GM19023 (cell line): ENCODE measurements at regions not wholly inside any gene's neighbourhood (a gene's known extent, or its start where the extent isn't known, plus 50 kb on each side); places are given as distances from the start of the nearest gene placed in this dataset.

Experiments
- ATAC-seq: cut with Tn5 transposase; IDR thresholded peaks from one replicate; pipeline ENCODE4 v1.9.1; 2021; ENCODE audit warnings: mild to moderate bottlenecking, moderate library complexity; ENCODE audit not compliant: unreplicated experiment

DNA sequence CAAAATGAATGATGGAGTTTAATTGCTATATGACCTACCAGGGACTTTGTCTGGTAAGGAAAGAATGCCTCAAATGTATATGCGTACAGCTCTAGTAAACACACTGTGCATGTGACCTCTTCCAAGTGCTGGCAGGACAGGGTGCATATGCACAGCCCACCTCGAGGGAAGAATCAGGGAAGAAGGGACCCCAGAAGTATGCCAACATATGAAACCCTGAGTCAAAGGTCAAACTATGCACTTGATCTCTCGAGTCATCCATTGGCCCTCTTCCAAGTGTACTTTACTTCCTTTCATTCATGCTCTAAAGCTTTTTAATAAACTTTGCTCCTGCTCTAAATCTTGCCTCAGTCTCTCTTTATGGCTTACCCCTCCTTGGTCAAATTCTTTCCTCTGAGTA, 804.6 kb upstream of the COX7C start:
- ATAC-seq, result no peak

GRCh38 chr5:85814596-85814995, 803.1 kb upstream of the COX7C start:
- no peak for ATAC-seq

- no peak for ATAC-seq
Observed at GRCh38 chr5:85823462-85824426, 794.0 kb upstream of the COX7C start.

- no peak for ATAC-seq
Observed at GRCh38 chr5:85838781-85839180, 779.0 kb upstream of the COX7C start.

GRCh38 chr5:85841653-85842052, 776.1 kb upstream of the COX7C start:
- ATAC-seq, result no peak

DNA sequence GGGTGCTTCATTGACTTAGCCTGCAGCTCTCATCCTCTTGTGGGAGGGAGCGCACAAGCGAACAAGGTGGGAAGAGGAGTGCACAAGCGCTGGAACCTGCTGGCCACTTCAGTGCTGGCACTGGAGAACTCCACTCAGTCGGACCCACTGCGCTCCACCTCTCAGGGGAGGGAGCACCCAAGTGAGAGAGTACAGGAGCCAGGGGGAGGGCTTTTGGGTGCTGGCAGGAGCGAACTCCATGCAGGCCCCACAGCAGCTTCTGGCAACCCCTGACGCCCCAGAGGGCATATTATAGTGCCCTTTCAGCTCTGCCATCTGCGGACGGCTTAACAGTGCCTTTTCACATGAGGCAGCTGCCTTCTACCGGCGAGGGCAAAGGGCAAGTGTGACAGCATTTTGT, 774.2 kb upstream of the COX7C start:
- no peak for ATAC-seq

GRCh38 chr5:85849411-85849810, 768.3 kb upstream of the COX7C start:
- ATAC-seq, result no peak

DNA sequence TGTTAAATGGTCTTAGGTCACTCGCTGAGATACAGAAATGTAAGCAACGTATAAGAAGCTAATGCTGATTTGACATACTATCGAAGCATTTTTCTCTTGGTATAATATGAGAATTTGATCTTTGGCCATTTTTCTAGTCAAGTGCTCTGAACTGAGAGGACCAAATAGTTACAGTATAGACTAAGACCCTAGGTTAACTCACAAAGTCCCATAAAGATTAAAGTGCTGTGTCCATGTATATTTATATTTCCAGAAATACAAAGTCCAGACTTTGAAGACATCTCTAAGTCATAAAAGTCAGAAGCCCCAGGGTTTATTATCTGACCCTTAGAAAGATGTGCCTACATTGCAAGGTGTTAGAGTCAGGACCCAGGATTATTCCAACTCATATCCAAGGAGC, 752.4 kb upstream of the COX7C start:
- ATAC-seq, result no peak

DNA sequence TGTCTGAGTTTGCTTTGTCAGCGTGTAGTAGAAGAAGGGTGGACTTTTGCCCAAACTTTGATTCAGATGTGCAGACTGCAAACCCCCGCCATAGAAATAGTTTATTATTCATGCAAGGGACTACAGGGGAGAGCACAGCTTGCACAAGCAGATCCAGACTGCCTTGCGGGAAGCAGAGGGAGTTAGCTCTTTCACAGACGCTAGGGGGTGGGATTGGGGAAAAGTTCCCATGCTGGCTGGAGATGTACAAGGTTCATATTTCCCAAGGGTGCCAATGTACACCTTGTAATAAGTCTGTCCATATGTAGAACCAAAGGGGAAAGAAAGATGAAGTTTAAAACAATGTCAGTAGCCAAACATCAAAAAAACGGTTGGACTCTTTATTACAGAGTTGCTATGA, 749.7 kb upstream of the COX7C start:
- no peak for ATAC-seq

GRCh38 chr5:85893996-85894395, 723.7 kb upstream of the COX7C start:
- ATAC-seq, result no peak

DNA sequence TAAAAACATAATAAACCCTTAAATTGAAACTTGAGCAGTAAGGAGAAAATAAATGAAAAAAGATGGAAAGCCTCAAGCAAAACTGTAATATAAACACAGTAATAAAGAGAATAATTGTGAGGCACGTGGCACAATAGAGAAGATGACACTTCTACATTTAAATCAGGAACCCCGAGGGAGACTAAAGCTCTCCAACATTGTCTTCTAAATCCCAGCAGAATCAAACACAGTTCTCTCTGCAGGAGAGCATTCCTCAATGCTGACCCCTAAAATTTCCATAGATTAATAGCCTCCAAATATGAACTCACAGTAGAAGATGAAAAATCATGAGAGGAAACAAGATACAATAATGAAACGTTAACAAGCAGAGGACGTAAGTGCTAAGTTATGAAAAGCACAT, 721.2 kb upstream of the COX7C start:
- ATAC-seq, result no peak

GRCh38 chr5:85906460-85906859, 711.3 kb upstream of the COX7C start:
- no peak for ATAC-seq

GRCh38 chr5:85910335-85910734, 707.4 kb upstream of the COX7C start:
- ATAC-seq, result no peak

DNA sequence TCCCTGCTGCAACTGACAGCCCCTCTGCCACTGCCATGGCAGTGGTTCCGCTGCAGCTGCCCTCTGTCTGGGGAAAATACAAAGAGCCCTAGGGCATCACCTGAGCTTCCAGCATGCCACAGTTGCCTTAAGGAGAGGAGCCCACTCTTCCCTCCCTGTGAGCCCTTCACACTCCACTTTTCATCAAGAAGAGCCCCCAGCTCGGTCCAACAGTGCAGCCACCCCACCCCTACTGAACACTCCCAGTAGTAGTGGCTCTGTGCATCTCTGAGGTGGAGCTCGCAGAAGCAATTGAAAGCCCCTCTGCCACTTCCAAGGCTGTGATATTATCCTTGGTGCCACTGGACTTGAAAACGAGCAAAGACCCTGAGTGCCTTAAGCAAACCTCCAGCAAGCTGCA, 696.8 kb upstream of the COX7C start:
- no peak for ATAC-seq

DNA sequence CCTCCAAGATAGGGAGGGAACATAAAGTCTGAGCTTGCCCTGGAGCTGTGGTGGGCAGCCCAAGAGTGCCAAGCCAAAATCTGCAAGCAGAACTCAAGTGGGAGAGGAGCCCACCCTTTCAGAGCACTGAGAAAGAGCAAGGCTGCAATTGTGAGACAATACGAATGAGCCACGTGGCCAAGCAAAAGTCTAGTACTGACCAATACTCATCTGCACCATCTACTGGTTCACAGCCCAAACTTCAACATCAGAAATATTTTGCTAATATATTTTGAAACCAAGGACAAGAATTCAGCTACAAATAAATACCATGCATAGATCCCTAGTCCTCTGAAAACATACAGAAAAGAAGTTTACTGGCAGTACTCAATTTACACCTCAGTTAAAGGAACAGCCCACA, 696.2 kb upstream of the COX7C start:
- ATAC-seq, result no peak

DNA sequence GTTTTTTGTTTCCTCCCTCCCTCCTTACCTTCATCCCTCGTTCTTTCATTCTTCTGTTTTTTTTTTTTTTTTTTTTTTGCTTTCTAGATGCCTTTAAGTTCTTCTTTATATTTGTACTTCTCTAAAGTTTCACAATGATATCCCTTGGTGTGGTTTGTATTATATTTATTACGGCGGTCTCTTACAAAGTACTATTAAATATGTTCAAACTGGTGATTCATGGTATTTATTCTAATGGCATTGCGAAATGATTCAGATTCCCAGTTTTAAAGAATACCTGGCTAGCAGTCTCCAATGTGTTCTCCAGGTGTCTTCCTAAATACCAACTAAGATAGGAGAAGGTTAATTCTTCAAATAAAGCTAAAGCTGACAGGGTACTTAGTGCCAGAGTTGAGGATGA, 690.1 kb upstream of the COX7C start:
- ATAC-seq, result no peak

DNA sequence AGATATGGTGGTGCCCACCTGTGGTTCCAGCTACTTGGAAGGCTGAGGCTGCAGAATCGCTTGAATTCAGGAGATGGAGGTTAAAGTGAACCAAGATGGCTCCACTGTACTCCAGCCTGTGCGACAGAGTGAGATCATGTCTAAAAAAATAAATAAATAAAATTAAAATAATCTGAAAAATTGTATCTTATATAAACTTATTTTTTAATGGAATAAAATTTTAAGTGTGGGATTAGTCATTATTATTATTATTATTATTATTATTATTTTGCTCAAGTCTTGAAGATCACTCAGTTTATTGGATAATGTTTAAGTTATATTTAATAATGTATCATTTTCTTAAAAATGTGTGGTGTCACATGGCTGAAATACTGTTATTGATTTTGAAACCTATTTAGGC, 688.0 kb upstream of the COX7C start:
- ATAC-seq, result no peak

DNA sequence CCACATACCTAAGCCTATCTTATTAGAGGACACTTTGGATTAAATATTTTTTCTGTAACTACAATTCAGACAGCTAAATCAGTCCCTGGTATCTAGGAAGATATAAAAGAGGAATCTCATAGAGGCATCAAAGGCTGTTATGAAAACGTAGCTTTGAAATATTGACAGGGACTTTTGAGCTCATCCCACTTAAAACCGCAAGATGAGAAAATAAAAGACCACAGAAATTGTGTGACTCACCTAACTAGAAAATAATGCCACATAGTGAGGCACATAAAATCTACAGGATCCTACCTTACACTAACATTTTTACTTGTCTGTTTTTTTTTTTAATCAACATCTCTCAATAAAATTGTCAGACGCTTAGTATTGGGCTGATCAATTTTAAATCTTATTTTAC, 686.5 kb upstream of the COX7C start:
- ATAC-seq, result no peak

DNA sequence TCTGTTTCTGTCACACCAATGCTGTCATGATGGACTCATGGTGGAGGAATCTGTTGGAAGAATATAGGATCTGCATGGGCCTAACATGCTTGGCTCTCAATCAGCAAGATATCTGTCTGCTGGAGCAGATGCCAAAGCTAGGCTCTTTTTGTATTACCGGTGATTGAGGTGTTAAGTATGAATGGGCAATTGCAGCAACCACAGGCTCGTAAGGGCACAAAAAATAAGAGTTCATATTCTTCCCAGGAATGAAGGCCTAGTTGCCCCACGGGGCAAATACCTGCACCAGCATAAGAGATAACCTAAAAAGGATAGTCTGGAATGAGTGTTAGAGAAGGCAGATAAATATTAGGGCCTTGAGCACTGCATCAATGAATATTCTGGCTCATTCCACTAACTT, 679.5 kb upstream of the COX7C start:
- no peak for ATAC-seq

DNA sequence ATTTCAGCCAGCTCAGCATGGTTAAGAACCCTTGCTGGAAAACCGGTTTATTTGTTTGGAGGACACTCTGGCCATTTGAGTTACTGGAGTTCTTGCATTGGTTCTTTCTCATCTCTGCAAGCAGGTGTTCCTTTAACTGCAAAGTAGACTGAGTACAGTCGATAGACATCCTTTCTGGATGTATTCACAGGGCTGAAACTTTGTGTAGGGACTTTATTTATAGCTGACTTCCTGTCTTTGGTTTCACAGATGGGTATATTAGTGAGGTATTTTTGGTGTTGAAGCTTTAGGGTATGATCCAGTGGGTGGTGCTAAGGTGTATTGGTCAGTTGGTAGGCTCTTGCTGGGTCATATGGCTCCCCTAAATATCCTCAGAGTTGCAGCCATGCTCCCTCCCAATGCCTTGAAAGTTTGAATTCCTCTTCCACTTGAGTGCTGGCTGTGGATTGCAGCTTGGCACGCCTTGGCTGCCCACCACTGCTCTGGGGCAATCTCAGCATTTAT, 666.0 kb upstream of the COX7C start:
- ATAC-seq, result no peak

DNA sequence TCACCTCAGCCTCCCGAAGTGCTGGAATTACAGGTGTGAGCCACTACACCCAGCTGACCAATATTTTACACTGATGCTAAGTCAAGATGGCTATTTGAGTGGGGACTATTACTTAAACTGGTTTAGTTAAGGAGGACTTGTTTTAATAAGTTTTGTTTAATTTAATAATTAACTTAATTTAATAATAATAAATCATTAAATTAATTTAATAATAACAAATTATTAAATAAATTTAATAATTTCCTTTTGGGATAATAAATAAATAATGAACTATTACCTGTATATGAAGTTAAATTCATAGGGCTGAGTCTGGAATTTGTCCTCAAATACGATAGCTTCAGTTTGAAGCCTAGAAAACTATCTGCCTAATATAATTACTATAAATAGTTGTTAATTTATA, 665.1 kb upstream of the COX7C start:
- no peak for ATAC-seq

DNA sequence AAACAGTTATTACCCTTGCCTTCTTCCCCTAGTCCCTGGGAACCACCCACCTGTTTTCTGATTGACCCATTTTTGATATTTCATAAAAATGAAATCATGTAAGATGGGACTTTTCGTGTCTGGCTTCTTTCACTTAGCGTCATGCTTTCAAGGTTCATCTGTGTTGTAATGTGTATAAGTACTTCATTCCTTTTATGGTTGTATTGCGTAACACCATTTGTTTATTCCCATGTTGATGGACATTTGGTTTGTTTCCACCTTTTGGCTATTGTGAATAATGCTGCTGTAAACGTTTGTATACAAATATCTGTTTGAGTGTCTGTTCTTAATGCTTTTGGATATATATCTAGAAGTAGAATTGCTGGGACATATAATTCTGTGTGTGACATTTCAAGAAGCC, 650.1 kb upstream of the COX7C start:
- no peak for ATAC-seq

DNA sequence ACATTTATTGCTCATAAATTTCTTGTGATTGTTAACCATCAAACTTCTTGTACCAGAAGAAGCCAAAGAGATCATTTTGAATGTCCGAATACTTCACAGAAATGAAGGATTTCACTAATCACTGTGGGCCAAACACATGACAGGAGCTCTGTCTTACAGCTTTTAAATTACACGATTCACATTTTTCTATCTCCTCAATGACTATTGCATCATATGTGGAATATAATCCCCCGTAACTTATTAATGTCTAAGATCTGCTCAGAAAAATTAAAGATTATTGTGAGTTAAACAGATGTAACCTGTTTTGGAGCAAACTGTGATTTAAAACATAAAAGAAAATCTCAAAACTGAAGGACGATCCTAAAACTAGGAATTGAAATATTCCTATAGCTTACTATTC, 645.2 kb upstream of the COX7C start:
- no peak for ATAC-seq
